HG03469 (cell line): ENCODE measurements at regions not wholly inside any gene's neighbourhood (a gene's known extent, or its start where the extent isn't known, plus 50 kb on each side); places are given as distances from the start of the nearest gene placed in this dataset.

Experiments used
- ATAC-seq: cut with Tn5 transposase; IDR thresholded peaks from one replicate; pipeline ENCODE4 v1.9.1; 2021; ENCODE audit warnings: mild to moderate bottlenecking, moderate library complexity, moderate number of reproducible peaks; ENCODE audit not compliant: unreplicated experiment

DNA sequence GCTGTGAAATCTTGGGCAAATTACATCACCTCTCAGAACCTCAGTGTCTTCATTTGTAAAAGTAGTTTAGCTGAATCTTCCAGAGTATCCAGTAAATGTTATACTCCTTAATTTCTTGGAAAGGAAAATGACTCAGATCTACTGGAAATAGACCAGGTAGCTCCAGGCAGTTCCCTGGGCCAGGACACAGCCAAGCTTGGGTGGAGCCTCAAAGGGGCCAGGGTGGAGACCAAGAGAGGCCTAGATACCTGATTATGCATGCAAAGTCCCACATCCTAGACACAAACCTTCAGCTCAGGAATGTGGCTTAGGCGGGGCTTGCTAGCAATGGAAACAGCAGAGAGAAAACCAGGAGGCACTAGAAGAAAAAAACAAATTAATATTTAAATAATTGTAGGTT lies 272.8 kb downstream of the MAFB start:
- no peak for ATAC-seq

DNA sequence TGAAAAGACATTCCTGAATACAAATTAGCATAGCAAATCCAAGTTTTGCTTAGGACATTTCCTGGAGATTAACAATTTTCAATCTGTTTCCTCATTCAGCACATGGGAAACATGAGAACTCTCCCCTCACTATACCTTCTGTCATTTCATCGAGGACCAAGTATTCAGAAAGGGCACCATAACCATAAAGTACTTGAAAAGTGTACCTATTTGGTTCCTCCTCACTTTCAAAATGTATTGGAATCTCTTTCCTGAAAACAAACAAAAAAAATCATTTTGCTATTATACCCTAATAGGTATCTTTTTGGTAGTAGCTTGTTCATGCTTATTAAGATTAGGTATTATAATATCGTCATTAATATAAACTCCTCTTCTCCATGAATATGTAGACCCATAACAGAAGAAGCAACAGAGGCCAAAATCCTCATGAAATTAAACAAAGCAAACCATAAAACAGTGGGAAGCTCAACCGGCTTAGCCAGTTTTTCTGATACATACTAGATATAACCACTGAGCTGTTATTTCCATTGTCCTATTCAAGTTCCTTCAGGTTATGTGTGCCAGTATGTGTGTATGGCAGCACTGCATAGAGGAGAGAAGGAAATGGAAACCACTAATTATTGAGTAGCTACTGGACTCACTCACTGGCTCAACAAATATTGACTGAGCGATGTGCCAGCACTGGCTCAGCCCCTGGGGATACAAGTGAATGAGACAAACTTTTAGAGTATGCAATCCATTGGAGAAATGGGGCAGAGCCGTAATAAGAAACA lies 274.0 kb downstream of the MAFB start:
- no peak for ATAC-seq

DNA sequence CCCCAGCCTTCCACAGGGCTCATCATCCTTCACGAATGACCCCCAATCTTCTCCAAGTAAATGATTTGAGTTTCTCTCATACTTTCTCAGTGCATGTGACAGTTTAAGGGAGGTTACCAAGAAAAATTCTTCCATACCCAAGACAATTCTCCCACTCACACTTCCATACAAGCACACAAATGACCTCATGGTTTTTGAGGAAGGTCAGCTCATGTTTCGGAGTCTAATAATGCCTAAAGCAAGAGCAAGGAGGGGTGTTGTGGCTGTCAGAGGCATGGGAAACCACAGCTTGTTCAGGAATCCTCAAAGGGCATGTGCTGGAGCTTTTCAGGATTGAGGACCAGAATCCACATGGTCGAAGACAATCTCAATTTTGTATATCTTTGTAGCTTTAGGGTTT lies 279.0 kb downstream of the MAFB start:
- ATAC-seq, result no peak

DNA sequence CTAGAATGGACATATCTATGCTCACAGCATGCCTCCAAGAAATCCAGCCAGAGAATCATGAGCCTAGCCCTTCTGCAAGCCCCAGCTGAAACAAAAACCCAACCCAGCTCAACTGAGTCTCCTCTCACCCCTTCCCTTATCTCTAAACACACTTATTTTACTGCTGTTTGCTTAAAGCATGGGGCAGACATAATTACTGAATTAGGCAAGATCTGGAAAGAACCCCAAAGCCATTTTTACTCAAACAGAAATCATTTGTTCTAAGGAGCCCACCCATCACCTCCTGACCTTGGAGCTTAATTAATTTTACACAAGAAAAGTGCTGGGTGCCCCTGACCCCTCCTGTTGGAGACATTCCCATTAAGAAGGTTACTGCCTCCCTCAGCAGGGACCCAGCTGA lies 291.6 kb downstream of the MAFB start:
- no peak for ATAC-seq

DNA sequence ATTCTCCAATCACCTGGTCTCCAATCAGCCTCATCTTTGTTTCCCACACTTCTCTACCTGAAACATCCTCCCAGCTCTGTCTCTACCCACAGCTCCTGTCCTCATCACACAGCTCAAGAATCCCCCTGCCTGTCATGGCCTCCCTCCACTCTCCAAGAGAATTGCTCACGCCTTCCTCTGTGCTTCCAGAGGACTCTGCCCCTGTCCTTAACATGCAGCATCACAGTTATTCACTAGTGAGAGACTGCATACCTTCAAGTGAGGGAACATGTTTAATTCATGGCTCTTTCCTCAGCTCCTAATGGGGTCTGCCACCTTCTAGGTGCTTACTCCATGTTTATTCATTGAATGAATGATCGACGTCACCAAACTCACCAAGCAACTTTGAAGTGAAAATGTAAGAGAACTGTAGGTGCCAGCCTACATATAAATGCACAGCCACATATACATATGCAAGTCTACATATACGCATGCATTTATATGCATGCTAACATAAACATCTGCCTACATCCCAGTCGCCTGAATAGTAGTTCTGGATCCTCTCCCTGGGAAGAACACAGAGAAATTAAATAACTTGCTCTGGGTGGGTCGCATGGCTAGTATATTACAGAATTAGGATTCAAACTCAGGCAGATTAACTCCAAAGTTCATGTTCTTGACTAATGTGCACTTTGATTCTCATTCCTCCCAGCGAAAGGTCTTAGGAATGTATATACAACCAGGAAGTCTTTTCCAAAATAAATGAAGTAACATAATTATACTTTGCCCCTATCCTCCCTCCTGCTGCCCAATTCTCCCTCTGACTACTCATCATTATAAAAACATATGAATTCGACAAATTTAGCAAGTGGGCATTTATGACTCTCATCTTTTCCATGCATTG lies 295.6 kb downstream of the MAFB start:
- ATAC-seq, result no peak

DNA sequence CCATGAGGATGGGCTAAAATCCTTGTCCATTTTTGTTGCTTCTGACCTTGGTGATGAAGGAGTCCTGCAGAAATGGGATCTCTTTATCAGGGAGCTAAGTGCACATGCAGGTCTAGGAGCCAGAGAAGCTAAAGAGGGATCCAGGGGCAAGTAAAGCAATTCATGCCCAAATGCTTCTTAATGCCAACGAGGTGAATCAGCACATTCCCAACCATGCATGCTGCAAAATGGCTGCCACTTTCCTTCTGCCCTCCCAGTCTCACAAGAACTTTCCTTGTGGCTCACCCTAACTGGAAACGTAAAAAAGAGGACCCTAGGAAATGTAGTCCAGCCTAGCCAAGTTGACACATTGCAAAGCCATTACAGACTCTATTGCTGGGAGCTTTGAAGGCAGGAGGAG lies 298.4 kb downstream of the MAFB start:
- no peak for ATAC-seq

DNA sequence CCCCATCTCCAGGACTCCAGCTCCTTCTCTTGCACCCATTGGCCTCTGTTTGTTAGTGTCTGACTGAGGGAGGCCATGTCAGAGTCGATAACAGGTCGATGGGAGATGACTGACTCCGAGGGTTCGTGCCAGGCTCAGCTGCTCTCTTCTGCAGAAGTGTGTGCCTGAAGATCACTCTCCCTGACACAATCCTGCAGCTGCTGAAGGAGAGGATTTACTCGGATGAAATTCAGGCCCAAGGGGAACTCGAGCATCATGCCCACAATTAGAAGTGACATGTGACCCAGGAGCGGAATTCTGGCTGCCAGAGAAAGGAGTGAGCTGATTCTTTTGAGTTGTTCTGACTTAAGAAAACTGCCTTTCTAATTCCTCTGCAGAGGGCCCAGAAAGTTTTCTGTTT lies 318.2 kb downstream of the MAFB start:
- no peak for ATAC-seq

DNA sequence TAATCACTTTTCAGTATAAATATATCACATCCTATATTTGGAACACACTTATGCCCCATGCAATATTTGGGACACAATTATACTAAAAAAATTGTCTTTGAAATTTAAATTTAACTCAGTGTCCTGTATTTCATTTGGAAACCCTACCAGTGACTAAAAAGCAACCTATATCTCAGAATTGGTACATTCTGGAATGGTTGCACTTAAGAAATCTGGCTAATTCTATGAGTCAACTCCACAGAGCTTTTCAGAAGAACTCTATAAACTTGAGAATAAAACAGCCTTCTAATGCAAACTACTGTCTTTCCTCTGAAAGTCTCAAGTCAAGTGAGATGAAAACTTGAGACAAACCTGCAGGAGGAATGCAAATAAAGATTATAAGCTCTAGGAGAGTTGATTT lies 320.2 kb downstream of the MAFB start:
- ATAC-seq, result no peak

DNA sequence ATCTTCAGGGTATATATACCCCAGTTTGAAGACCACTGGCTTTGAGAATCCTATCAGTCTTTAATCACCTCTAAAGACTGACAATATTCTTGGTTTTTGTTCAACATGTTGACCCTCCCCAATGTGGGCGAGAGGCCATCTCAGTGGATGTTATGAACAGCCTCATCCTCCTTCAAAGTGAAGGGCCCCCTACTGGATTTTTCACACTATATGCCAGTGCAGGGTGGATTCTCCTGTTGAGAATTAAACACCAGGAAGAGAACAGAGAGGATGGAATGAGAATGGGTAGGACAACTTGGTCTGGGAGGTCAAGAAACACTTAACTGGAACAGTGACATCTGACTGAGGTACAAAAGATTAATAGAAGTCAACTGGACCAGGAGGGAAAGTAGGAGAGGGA lies 327.1 kb downstream of the MAFB start:
- ATAC-seq, result no peak

DNA sequence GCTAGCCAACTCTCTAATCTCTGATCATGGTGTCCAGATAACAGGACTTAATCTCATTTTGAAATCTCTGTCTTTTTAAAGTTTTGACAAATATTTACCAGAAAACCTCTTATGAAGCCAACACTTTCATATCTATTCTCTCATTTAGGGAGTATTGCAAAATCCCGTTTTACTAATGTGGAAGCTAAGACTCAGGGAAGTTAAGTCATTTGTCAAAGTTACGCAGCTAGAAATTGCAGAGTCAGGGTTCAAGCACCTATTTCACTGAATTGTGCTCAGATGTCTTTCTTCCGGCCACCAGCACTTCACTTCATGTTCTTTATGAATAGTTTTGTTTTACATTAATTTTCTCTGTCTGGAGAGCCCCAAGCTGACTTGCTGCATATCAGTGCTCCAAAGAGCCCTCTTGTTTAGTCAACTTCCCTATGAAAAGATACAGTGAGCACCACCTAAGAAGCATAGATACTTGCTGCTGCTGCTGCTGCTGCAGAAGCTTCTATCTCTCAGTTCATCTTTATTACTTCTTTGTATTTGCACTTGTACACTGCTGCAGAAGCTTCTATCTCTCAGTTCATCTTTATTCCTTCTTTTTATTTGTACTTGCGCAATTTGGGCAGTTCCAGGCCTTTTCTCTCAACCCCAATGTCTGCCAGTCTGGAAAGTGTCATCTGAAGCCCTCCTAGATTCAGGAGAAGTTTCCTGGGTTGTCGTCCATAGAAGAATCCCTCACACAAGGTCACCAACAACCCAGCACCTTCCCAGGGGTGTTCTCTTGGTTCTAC lies 329.7 kb downstream of the MAFB start:
- no peak for ATAC-seq

DNA sequence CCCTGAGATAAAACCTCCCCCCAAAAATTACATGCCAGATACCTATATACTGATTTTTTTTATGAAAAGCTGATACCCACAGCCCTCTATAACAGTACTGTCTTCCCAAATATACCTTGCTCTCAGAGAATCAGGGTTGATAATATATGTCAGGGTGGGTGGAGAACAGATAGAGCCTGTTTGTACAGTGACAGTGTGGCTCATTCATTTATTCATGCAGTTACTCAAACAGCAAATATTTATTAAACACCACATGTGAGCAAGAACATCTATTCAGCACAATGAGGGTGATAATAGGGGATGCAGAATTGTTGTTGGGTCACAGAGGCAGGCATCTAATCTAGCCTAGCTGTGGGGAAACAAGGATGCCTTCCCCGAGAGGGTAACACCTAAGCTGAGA lies 334.2 kb downstream of the MAFB start:
- no peak for ATAC-seq

DNA sequence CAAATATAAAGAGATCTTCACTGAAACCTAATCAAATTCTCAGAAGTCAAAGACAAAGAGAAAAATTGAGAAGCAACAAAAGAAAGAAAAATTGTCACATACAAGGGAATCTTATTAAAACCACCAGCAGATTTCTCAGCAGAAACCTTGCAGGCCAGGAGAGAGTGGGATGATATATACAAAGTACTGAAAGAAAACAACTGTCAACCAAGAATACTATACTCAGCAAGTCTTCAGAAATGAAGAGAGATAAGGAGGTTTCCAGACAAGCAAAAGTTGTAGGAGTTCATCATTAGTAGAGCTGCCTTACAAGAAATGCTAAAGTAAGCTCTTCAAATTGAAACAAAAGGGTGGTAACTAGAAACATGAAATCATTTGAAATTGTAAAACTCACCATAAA lies 345.6 kb downstream of the MAFB start:
- no peak for ATAC-seq

DNA sequence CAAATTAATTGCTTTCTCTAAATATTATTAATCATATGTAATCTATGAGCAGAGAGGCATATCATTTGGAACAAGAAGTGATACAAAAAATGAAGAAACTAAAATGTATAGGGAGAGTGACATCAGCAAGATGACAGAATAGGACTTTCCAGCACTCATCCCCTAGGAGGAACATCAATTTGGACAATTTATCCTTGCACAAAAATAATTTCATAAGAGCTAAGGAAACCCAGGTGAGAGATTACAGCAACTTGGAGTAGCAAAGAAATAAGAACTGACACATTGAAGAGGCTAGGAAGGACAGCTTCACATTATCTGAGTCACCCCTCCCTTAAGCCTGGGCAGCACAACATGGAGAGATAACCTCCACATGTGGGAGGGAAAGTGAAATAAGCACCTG lies 347.5 kb downstream of the MAFB start:
- no peak for ATAC-seq

DNA sequence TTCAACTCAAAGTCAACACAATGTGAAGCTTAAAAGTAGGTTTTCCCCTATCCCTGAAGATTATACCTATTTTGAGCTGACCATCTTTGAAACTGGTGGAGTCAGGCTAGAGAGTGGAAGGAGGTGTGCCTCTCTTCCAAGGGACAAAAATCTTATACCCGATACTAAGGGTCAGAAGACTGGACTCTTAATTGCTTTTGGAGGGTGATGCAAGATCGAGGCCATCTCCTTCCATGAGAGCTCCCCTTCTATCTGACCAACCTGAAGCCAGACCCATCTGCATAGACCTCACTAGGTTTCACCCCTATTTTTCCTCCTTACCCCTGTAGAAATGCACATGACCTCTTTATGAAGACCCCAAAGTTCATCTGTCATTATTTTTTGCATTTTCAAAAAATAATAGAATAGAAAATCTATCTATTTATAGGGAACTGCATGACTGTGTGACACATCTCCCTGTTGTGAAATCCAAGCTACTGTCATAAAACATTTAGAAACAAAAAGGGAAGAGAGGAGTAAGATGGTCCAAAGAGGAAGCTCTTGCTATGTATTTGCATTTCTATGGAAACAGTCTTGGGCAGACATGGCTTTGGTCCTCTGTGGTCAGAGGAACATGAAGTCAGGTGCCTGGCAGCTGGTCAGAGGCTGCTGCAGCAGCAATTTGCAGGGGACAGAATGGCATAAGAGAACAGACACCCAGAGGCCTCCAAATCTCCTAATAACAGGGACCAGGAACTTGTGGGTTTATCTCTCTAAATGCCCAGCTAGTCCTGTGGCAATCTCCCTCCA lies 349.2 kb downstream of the MAFB start:
- no peak for ATAC-seq

DNA sequence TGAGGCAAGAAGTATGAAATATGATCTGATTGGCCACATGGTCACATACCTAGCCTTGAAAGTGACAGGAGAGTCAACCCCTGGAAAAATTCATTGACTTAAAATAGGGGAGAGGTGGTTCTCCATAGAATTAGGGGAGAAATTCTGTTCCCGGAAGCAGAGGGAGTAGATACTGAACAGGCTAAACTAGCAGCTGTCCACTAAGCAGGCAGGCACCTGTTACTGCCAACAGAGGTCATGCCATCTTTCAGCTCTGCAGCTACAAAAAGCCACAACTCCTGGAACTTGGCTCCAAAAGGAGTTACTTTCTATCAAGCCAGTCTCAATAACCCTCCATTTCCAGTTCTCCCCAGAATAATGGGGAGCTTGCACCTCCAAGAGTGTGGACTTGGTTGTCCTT lies 352.5 kb downstream of the MAFB start:
- no peak for ATAC-seq

DNA sequence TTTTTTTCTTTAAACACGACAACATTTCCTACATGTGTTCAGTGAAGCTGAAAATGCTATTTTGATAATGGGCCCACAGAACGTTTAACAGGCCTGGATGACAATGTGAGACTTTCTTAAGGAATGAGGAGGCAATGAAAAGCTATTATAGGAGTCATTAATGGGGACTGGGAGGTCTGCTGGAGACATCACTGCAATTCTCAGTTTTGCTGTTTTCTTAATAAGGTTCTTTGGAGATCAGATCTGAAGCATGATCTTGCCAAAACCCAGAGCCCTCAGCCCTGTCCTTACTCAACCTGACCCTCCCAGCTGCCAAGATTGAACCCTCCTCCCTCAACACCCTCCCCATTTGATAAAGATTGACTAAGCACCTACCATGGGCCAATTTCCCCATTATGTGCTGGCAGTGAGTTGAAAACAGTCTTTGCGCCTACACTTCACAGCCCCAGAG lies 353.1 kb downstream of the MAFB start:
- ATAC-seq, result no peak

DNA sequence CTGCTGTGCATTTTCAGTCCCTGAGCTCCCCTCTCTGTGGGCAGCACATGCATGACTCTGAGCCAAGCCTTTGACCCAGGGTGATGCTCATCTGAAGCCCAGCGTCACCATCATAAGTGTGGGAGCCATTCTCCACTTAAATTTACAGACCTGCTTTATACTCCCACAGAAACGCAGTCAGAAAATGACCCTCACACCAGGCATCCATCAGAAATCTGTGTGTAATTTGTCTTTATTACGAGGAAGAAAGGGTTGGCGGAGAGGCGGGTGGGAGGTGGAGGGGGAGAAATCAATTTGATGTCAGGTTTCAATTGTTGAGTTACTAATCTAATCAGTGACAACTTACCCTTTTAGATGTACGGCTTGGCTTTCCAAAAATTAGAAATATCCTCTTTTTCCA lies 353.6 kb downstream of the MAFB start:
- no peak for ATAC-seq

DNA sequence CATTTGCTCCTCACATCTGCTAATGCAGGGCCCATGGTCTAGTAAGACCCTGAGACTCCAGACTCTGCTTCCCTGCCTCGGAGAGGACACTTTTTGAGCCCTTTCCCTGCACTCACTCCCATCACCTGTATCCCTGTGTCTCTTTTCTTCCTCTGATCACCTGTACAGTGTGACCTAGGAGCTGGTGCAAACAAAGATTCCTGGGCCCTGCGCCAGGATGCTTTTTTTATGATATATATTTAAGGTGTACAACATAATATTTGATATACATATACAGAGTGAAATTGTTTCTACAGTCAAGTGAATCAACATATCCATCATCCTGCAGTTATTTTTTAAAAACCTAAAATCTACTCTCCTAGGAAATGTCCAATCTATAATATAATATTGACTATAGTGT lies 355.4 kb downstream of the MAFB start:
- ATAC-seq, result no peak

DNA sequence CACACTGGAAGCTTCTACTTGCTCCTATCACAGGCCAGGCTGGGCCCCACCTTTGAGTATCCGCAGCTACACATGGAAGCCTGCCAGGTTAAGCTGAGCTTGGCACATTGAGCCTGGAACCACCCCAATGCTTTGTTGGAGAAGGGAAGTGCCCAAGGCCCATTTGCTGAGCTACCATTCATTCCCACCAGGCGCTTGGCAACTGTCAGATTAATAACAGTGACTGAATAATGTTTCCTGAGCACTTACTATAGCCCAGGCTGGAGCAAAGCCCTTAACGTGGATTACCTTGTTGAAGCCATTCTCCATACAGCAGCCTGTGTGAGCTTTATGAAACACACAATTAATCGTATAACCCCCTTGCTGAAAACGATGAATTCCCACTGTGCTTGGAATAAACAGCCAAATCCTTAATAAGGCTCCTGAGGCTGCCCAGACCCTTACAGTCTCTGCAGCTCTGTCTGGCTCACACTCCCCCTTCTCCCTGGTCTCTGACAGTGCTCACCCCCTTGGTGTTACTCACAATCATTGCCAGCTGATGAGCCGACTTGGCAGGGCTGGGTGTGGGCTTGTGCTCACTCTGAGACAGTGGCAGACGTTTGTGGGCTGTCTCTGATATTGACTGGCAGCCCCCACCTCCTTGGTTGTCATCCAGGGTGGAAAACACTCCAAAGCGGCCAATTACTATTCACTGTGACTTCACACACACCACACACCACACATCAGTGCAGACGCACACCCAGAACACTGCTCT lies 357.1 kb downstream of the MAFB start:
- no peak for ATAC-seq

DNA sequence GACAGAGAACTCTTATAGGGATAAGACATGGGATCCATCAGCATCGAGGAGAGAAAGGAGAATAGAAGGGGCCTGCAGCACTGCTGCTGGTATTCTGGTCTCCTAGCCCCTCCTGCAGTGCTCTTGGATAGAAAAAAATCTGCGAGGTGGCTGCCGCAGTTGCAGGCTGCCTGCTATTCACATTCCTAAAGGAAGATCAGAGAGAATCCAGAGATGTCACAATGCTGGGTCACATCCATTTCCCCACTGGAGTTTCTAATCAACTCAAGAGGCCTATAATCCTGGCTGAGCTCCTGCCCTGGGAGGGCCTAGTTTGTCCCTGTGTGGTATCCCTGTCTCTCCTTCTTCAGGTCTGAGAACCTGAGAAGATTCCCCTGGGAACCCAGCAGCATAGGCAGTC lies 357.8 kb downstream of the MAFB start:
- ATAC-seq, result no peak
